Osteoblast (primary cell): ENCODE measurements at regions not wholly inside any gene's neighbourhood (a gene's known extent, or its start where the extent isn't known, plus 50 kb on each side); places are given as distances from the start of the nearest gene placed in this dataset.

Source experiments
- DNase-seq: peaks from one replicate; pipeline ENCODE4 v3.0.0; 2011; ENCODE audit warnings: low spot score, mixed read lengths; ENCODE audit not compliant: insufficient read length; ENCODE audit errors: missing footprints
- H2AFZ ChIP-seq: 2 replicates; pipeline ENCODE4 v1.6.0; 2011; ENCODE audit warnings: mild to moderate bottlenecking, low read length
- H3K27ac ChIP-seq: 2 replicates; pipeline ENCODE4 v1.5.1; 2011; ENCODE audit warnings: mild to moderate bottlenecking, low read depth, low read length, moderate library complexity
- H3K27me3 ChIP-seq: 2 replicates; pipeline ENCODE4 v1.6.0; 2012; ENCODE audit warnings: mild to moderate bottlenecking, control low read depth, inconsistent platforms, low read length, moderate library complexity; ENCODE audit not compliant: insufficient read depth
- H3K36me3 ChIP-seq: 2 replicates; pipeline ENCODE4 v1.5.1; 2011; ENCODE audit warnings: mild to moderate bottlenecking, low read length, control low read depth, moderate library complexity; ENCODE audit not compliant: insufficient read depth
- H3K4me1 ChIP-seq: 2 replicates; pipeline ENCODE4 v1.5.1; 2011; ENCODE audit warnings: mild to moderate bottlenecking, low read length, control low read depth, moderate library complexity; ENCODE audit not compliant: insufficient read depth
- H3K4me2 ChIP-seq: 2 replicates; pipeline ENCODE4 v1.6.0; 2011; ENCODE audit warnings: mild to moderate bottlenecking, low read length; ENCODE audit not compliant: insufficient read depth
- H3K4me3 ChIP-seq: fragments of 200-600 bp; sonication (generic); 3 replicates; pipeline ENCODE4 v1.5.1; 2012; ENCODE audit warnings: mild to moderate bottlenecking, low read length, inconsistent platforms; ENCODE audit not compliant: insufficient read depth
- H3K79me2 ChIP-seq: 2 replicates; pipeline ENCODE4 v1.6.0; 2012; ENCODE audit warnings: mild to moderate bottlenecking, low read length, control low read depth, inconsistent platforms; ENCODE audit not compliant: insufficient read depth
- H3K9me3 ChIP-seq: 2 replicates; pipeline ENCODE4 v1.5.1; 2011; ENCODE audit warnings: low read depth, low read length, control low read depth
- H4K20me1 ChIP-seq: 2 replicates; pipeline ENCODE4 v1.6.0; 2012; ENCODE audit warnings: mild to moderate bottlenecking, low read length, control low read depth; ENCODE audit not compliant: insufficient read depth
- TF ChIP-seq, protein P1 (sequence below): IDR thresholded peaks from 2 replicates; pipeline ENCODE4 v1.5.1; 2011; ENCODE audit warnings: mild to moderate bottlenecking, low read depth, low read length, moderate library complexity; ENCODE audit errors: extremely low read depth

DNA sequence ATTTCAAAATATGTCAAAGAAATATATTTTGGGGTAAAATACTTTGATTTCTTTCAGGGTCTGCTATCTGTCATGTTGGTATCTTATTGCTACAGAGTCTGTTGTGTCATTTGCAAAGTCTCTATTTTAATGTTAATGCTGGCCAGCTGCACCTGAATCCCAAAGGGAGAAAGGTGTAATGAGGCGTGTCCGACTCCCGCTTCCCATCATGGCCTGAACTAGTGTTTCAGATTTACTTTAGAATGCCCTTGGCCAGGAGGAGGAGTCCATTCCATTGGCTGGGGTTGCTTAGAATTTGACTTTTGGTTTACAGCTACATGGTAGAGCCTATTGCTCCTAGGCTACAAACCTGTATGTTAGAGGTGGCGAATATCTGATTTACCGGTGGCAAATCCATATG is 69.3 kb downstream of the FAM50B start:
- Histone ChIP-seq H3K4me3 (no peak overlapping the region), H3K79me2 (no peaks in the 10 kb centered on the region), H3K36me3 (no peaks in the 10 kb centered on the region), H3K4me1 (peaks cover 19% of the 10 kb centered on the region), H4K20me1 (no peaks in the 10 kb centered on the region), H2AFZ (no peak overlapping the region), H3K9me3 (no peaks in the 10 kb centered on the region), H3K27ac (no peak overlapping the region), H3K4me2 (no peak overlapping the region), H3K27me3 (no peaks in the 10 kb centered on the region)
- TF ChIP-seq, protein P1, sequence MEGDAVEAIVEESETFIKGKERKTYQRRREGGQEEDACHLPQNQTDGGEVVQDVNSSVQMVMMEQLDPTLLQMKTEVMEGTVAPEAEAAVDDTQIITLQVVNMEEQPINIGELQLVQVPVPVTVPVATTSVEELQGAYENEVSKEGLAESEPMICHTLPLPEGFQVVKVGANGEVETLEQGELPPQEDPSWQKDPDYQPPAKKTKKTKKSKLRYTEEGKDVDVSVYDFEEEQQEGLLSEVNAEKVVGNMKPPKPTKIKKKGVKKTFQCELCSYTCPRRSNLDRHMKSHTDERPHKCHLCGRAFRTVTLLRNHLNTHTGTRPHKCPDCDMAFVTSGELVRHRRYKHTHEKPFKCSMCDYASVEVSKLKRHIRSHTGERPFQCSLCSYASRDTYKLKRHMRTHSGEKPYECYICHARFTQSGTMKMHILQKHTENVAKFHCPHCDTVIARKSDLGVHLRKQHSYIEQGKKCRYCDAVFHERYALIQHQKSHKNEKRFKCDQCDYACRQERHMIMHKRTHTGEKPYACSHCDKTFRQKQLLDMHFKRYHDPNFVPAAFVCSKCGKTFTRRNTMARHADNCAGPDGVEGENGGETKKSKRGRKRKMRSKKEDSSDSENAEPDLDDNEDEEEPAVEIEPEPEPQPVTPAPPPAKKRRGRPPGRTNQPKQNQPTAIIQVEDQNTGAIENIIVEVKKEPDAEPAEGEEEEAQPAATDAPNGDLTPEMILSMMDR: no peak
- no peak for DNase-seq

DNA sequence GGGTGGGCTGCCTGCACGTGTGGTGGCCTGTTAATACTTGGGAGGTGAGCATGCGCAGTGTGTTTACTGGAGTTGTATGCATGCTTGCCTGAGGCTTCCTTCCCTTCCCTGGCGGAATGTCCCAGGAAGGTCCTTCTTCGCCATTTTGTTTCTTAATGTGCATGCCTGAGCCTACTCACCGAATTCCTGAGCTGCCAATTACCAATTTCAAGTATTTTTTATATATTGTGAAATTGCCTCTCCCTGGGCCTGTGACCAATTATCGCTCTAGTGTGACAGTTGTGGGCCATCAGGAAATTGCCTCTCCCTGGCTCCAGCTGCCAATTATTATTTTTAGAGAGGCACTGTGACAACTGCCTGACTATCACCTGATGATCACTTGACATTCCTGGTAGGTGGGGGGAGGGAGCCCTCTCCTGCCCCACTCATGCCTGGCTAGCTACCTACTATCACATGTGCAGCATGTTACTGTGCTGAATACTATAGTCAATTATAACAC is 70.0 kb downstream of the FAM50B start:
- Histone ChIP-seq H3K4me3 (no peak overlapping the region), H3K27ac (no peak overlapping the region), H3K27me3 (no peaks in the 10 kb centered on the region), H3K79me2 (no peaks in the 10 kb centered on the region), H3K4me2 (peak overlapping the region; percentile 10), H4K20me1 (no peaks in the 10 kb centered on the region), H3K9me3 (no peaks in the 10 kb centered on the region), H3K36me3 (no peaks in the 10 kb centered on the region), H2AFZ (no peak overlapping the region), H3K4me1 (peaks cover 12% of the 10 kb centered on the region)
- no peak for DNase-seq
- TF ChIP-seq, protein P1: no peak

DNA sequence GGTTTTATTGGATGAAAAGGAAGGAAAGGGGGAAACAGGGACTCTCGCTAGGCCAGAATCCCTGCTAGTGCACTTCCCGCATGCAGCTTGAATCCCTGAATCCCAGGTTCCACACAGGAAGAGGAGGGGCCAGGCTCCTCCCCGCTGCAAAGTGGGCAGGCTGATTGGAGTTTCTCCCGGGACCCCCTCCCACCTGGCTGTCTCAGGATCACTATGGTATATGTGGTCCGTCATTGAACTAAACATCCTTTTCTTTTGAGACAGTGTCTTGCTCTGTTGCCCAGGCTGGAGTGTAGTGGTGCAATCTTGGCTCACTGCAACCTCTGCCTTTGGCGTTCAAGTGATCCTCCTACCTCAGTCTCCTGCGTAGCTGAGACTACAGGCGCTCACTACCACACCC is 70.7 kb downstream of the FAM50B start:
- no peak overlapping the region for H3K4me2 ChIP-seq
- no peaks in the 10 kb centered on the region for H4K20me1 ChIP-seq
- H3K9me3 ChIP-seq: no peaks in the 10 kb centered on the region
- TF ChIP-seq, protein P1: no peak
- no peak overlapping the region for H2AFZ ChIP-seq
- H3K36me3 ChIP-seq: no peaks in the 10 kb centered on the region
- peaks cover 11% of the 10 kb centered on the region for H3K4me1 ChIP-seq
- no peaks in the 10 kb centered on the region for H3K79me2 ChIP-seq
- DNase-seq: no peak
- no peaks in the 10 kb centered on the region for H3K27me3 ChIP-seq
- H3K4me3 ChIP-seq: no peak overlapping the region
- no peak overlapping the region for H3K27ac ChIP-seq

DNA sequence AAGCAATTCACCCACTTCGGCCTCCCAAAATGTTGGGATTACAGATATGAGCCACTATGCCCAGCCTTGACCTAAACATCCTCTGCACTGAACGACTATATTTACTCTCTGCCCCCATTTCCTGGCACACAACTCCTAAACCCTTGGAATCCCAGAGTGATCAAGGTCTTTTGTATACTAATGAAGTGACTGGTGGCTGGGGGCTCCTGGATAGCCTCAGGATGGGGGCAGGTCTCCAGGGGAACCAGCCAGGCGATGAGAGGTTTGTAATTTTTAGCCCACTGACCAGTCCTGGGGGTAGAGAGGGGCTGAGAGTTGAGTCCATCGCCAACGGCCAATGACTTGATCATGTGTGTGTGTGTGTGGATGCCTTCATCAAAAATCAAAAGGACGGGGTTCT is 71.1 kb downstream of the FAM50B start:
- H3K4me3 ChIP-seq: no peak overlapping the region
- H3K27me3 ChIP-seq: no peaks in the 10 kb centered on the region
- no peak overlapping the region for H3K4me2 ChIP-seq
- H3K9me3 ChIP-seq: no peaks in the 10 kb centered on the region
- H2AFZ ChIP-seq: no peak overlapping the region
- no peak overlapping the region for H3K27ac ChIP-seq
- H3K79me2 ChIP-seq: no peaks in the 10 kb centered on the region
- H3K36me3 ChIP-seq: no peaks in the 10 kb centered on the region
- no peak for DNase-seq
- TF ChIP-seq, protein P1: no peak
- no peaks in the 10 kb centered on the region for H4K20me1 ChIP-seq
- H3K4me1 ChIP-seq: peaks cover 11% of the 10 kb centered on the region
